Keratinocyte (primary cell): ENCODE measurements at regions not wholly inside any gene's neighbourhood (a gene's known extent, or its start where the extent isn't known, plus 50 kb on each side); places are given as distances from the start of the nearest gene placed in this dataset.

Experiments used
- DNase-seq: peaks from one replicate; pipeline ENCODE4 v3.0.0-alpha.2; 2011; ENCODE audit warnings: low read depth, missing footprints, low spot score
- FAIRE-seq: peaks from 2 replicates; lab custom pipeline; 2011; peaks lifted over from hg19 to GRCh38; lab: Jason Lieb, UNC
- H2AFZ ChIP-seq: 2 replicates; pipeline ENCODE4 v1.6.0; 2012; ENCODE audit warnings: low read length, control low read depth, inconsistent platforms; ENCODE audit not compliant: control insufficient read depth
- H3K27ac ChIP-seq: 2 replicates; pipeline ENCODE4 v1.5.1; 2011; ENCODE audit warnings: low read length; ENCODE audit not compliant: control insufficient read depth, insufficient read depth
- H3K27me3 ChIP-seq: 3 replicates; pipeline ENCODE4 v1.6.0; 2011; ENCODE audit warnings: low read length; ENCODE audit not compliant: control insufficient read depth, insufficient read depth; ENCODE audit errors: extremely low read depth
- H3K36me3 ChIP-seq, 2 experiments: 2 replicates in 1 of 2; 3 replicates in 1 of 2; pipeline ENCODE4 v1.5.1; 2011; ENCODE audit warnings: low read length in 2 of 2, mild to moderate bottlenecking in 1 of 2; ENCODE audit not compliant: control insufficient read depth in 2 of 2, insufficient read depth in 2 of 2; ENCODE audit errors: extremely low read depth in 1 of 2
- H3K4me1 ChIP-seq: 3 replicates; pipeline ENCODE4 v1.5.1; 2011; ENCODE audit warnings: low read length; ENCODE audit not compliant: control insufficient read depth, insufficient read depth; ENCODE audit errors: extremely low read depth
- H3K4me2 ChIP-seq: 3 replicates; pipeline ENCODE4 v1.6.0; 2011; ENCODE audit warnings: low read depth, low read length; ENCODE audit not compliant: control insufficient read depth, insufficient read depth; ENCODE audit errors: extremely low read depth
- H3K4me3 ChIP-seq, 3 experiments: fragments of 200-600 bp in 1 of 3; sonication (generic) in 1 of 3; 2 replicates in 2 of 3; 3 replicates in 1 of 3; pipeline ENCODE4 v1.5.1; 2011 to 2016; ENCODE audit warnings: low read length in 3 of 3, mild to moderate bottlenecking in 3 of 3, control low read depth in 2 of 3, inconsistent platforms in 1 of 3, low read depth in 1 of 3, mixed read lengths in 1 of 3, mixed run types in 1 of 3, moderate library complexity in 1 of 3; ENCODE audit not compliant: control insufficient read depth in 2 of 3, insufficient read depth in 2 of 3; ENCODE audit errors: extremely low read depth in 1 of 3
- H3K79me2 ChIP-seq: 2 replicates; pipeline ENCODE4 v1.6.0; 2012; ENCODE audit warnings: low read length; ENCODE audit not compliant: control insufficient read depth, insufficient read depth
- H3K9ac ChIP-seq: 3 replicates; pipeline ENCODE4 v1.6.0; 2011; ENCODE audit warnings: low read length; ENCODE audit not compliant: control insufficient read depth, insufficient read depth; ENCODE audit errors: extremely low read depth
- H3K9me1 ChIP-seq: 3 replicates; pipeline ENCODE4 v1.6.0; 2011; ENCODE audit warnings: low read length; ENCODE audit not compliant: control insufficient read depth, insufficient read depth; ENCODE audit errors: extremely low read depth
- H3K9me3 ChIP-seq: 2 replicates; pipeline ENCODE4 v1.5.1; 2012; ENCODE audit warnings: low read depth, low read length; ENCODE audit not compliant: control insufficient read depth
- H4K20me1 ChIP-seq: 3 replicates; pipeline ENCODE4 v1.6.0; 2011; ENCODE audit warnings: low read length; ENCODE audit not compliant: control insufficient read depth, insufficient read depth; ENCODE audit errors: extremely low read depth
- EZH2 ChIP-seq: IDR thresholded peaks from one replicate; pipeline ENCODE4 v1.6.1; 2012; ENCODE audit warnings: inconsistent platforms, mild to moderate bottlenecking, low read length, moderate library complexity
- dilution Hi-C: fragments of 300-500 bp; cut with MboI; formaldehyde crosslinking; loops from one replicate; pipeline ENCODE4 v1.7.0; 2020; ENCODE audit warnings: low sequenced_read_pairs; ENCODE audit not compliant: extremely low pct_ligation_motif_present
- TF ChIP-seq, protein P1 (sequence below), 3 experiments: IDR thresholded peaks in 1 of 3; conservative IDR thresholded peaks in 1 of 3; optimal IDR thresholded peaks in 1 of 3; 2 replicates in 2 of 3; 3 replicates in 1 of 3; pipeline versions ENCODE3 to v1.5.1; 2011; ENCODE audit warnings: low read length in 3 of 3, mild to moderate bottlenecking in 3 of 3, moderate library complexity in 2 of 3, control low read depth in 1 of 3, inconsistent platforms in 1 of 3; ENCODE audit not compliant: insufficient read depth in 2 of 3; ENCODE audit errors: extremely low read depth in 1 of 3

DNA sequence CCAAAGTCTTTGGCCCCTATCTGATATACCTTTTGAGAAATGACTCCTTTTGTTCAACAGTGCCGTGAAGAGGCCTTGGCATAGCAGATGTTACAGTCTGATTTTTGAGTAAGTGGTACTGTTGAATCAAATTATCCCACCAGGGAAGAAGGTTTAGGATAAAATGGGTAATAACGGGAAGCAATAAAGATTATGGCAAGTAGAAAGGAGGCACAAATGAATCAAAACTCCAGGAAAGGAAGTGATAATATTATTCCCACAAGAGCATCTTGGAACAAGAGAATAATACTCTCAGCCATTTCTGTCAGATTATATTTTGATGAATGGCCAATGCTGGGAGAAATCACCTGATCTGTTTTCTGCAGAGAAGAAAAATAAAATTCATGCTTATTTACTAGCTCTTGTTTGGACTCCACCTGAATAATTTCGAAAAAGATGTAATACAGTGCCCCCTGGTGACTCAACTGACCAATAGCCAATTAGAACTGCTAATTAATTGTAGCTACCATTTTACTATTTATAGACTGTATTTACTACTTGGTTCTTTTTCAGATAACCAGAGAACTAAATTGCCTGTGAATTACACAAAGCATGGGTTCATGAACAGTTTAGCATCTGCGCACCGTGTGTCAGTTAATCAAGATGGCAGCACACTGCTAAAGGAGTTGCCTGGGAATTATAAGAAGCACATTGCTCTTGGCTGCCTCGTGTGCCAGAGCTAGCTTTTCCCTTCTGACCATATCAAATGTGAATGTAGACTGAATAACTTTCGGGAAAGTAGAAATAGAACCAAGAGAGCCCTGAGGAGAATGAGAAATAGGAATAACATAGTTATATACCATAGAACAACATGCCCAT is 78.5 kb upstream of the TRDN start:
- no peak overlapping the region for H3K9ac ChIP-seq
- H2AFZ ChIP-seq, result no peak overlapping the region
- H3K9me3 ChIP-seq, result no peaks in the 10 kb centered on the region
- no peaks in the 10 kb centered on the region for H3K9me1 ChIP-seq
- no peak overlapping the region for H3K4me2 ChIP-seq
- no peaks in the 10 kb centered on the region for H4K20me1 ChIP-seq
- TF ChIP-seq EZH2, result no peak
- TF ChIP-seq, protein P1, sequence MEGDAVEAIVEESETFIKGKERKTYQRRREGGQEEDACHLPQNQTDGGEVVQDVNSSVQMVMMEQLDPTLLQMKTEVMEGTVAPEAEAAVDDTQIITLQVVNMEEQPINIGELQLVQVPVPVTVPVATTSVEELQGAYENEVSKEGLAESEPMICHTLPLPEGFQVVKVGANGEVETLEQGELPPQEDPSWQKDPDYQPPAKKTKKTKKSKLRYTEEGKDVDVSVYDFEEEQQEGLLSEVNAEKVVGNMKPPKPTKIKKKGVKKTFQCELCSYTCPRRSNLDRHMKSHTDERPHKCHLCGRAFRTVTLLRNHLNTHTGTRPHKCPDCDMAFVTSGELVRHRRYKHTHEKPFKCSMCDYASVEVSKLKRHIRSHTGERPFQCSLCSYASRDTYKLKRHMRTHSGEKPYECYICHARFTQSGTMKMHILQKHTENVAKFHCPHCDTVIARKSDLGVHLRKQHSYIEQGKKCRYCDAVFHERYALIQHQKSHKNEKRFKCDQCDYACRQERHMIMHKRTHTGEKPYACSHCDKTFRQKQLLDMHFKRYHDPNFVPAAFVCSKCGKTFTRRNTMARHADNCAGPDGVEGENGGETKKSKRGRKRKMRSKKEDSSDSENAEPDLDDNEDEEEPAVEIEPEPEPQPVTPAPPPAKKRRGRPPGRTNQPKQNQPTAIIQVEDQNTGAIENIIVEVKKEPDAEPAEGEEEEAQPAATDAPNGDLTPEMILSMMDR (optimal IDR thresholded peaks at IDR 0.05 in 1 of 3, IDR thresholded peaks at IDR 0.05 in 1 of 3, conservative IDR thresholded peaks at IDR 0.05 in 1 of 3; ENCODE audit: extremely low read depth in 1 of 3, insufficient read depth in 2 of 3, low read length in 3 of 3), result peak in 1 of 3 experiments; percentile 50
- H3K36me3 ChIP-seq, result no peaks in the 10 kb centered on the region
- no peaks in the 10 kb centered on the region for H3K79me2 ChIP-seq
- dilution Hi-C loops, result loop anchor here (25.0 kb wide), 1 partner anchor 303 kb away; no protein-coding TSS in a partner anchor
- H3K27ac ChIP-seq, result no peak overlapping the region
- no peaks in the 10 kb centered on the region for H3K4me1 ChIP-seq
- no peak for DNase-seq
- no peak overlapping the region for H3K4me3 ChIP-seq
- no peaks in the 10 kb centered on the region for H3K27me3 ChIP-seq
- FAIRE-seq, result no peak

DNA sequence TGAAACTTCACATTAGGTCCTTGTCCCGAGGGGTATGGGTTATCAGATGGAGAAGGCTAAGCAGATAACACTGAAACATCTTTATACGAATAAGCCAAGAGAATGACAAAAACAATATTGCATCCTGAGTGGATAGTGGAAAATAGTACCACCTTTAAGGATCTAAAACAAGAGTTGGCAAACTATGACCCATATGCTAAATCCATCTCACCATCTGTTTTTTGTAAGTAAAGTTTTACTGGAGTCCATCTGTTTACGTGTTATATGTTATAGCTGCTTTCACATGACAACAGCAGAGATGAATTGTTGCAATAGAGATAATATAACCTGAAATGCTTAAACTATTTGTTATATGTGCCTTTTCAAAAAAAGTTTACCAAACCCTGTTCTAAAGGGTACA is 76.1 kb upstream of the TRDN start:
- Histone ChIP-seq H3K79me2 (no peaks in the 10 kb centered on the region), H3K4me2 (no peak overlapping the region), H4K20me1 (no peaks in the 10 kb centered on the region), H3K9me1 (no peaks in the 10 kb centered on the region), H2AFZ (no peak overlapping the region), H3K27me3 (no peaks in the 10 kb centered on the region), H3K9me3 (no peaks in the 10 kb centered on the region), H3K36me3 (no peaks in the 10 kb centered on the region), H3K4me3 (no peak overlapping the region), H3K4me1 (no peaks in the 10 kb centered on the region), H3K27ac (no peak overlapping the region), H3K9ac (no peak overlapping the region)
- no peak for TF ChIP-seq EZH2
- TF ChIP-seq, protein P1 (optimal IDR thresholded peaks at IDR 0.05 in 1 of 3, IDR thresholded peaks at IDR 0.05 in 1 of 3, conservative IDR thresholded peaks at IDR 0.05 in 1 of 3; ENCODE audit: extremely low read depth in 1 of 3, insufficient read depth in 2 of 3, low read length in 3 of 3), result no peak
- FAIRE-seq (no peak), DNase-seq (no peak)
- dilution Hi-C loops, result loop anchor here (25.0 kb wide), 1 partner anchor 301 kb away; no protein-coding TSS in a partner anchor
